SH-SY5Y (cell line): ENCODE measurements at regions not wholly inside any gene's neighbourhood (a gene's known extent, or its start where the extent isn't known, plus 50 kb on each side); places are given as distances from the start of the nearest gene placed in this dataset.

Source experiments
- GATA2 ChIP-seq: IDR thresholded peaks from 2 replicates; pipeline ENCODE4 v1.6.1; 2011; ENCODE audit warnings: mild to moderate bottlenecking, low read depth, low read length
- GATA3 ChIP-seq: IDR thresholded peaks from 2 replicates; pipeline ENCODE4 v1.6.1; 2011; ENCODE audit warnings: low read depth, mild to moderate bottlenecking, low read length, moderate library complexity

DNA sequence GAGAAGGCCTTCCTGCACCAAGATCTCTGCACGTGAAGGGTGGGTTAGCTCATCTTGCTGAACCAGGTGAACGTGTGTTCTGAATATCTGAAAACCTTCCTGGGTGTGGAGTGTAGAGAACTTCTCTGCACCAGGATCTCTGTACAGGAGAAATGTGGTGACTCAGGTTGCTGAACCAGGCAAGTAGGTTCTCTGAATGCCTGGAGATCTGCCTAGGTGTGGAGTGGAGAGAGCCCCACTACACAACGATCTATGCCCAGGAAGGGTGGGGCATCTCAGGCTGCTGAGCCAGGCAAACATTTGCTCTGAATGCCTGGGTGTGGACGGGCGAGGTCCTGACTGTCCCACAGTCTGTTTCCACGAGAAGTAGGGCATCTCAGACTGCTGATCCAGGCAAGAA lies 1002.3 kb upstream of the KCND2 start:
- no peak for TF ChIP-seq GATA2
- no peak for TF ChIP-seq GATA3

DNA sequence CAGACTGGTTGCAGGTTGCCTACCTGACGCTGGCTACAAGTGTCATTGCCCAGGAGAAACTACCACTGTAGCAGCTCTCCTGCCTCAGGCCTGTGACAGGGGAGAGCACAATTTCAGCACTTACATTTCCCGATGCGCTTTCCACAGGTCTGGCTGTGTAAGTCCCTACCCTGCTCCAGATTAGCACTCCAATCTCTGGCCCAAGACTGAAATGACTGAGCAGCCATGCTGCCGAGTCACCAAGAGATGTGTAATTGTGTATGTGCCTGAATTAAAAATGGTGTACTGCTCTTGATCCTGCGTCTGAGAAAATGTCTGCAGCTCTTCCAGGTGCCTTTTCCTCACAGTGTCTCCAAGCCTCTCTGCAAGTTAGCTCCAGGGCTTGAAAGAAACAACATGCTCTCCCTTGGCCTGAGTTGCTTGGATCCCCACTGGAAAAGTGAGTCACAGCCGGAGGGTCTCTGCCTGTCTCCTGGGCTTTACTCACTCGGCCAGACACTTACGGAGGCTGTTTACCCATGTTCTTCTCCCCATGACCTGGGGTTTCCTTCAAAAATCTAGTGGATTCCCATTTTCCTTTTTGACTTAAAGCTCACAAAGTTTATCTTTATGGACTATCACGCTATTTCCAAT lies 1001.7 kb upstream of the KCND2 start:
- TF ChIP-seq GATA2 (no peak), GATA3 (no peak)

DNA sequence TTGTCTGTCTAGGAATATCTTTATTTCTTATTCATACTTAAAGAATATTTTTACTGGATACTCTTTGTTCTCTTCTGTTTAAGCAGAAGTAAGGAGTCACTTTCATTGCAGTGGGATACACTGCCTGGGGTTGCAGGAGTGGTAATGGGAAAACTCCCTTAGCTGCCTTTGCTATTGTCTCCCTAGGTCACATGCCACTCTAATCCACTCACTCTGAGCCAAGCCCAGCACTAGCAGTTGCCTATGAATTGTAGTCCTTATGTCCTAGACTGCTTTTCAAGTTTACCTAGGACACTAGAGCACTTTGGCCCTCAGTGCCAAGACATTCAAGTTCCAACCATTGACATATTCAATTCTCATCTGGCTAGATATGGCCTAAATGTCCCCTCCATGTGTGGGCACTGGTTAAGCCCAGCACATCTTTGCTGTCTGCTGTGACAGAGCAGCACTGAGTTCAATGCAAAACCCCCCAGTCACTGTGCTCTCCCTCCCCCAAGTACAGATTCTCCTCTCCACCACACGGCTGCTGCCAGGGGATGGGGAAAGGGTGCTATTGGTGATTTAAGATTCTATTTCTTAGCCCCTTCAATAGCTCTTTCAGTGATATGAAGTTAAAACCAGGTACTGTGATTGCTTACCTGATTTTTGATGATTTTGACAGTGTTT lies 991.7 kb upstream of the KCND2 start:
- no peak for TF ChIP-seq GATA2
- no peak for TF ChIP-seq GATA3

DNA sequence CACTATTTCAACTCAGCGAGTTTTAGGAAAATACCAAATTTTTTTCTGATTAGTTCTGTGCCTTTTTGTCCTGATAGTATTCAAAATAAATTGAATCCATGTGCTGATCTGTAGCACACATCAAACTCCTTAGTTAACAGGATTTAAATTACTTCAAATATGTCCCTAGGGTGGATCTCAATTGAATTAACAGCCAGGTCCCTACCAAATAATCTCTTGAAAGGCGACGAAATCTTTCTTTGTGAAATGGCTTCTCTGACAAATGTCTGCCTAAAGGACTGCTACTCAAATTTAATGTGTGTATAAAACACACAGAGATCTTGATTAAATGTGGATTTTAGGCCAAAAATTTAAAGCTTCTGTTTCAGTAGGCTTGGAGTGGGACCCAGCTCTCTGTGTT lies 989.6 kb upstream of the KCND2 start:
- no peak; the same call in 1 of the 2 replicates for TF ChIP-seq GATA2
- peak; percentile 56 for TF ChIP-seq GATA3

DNA sequence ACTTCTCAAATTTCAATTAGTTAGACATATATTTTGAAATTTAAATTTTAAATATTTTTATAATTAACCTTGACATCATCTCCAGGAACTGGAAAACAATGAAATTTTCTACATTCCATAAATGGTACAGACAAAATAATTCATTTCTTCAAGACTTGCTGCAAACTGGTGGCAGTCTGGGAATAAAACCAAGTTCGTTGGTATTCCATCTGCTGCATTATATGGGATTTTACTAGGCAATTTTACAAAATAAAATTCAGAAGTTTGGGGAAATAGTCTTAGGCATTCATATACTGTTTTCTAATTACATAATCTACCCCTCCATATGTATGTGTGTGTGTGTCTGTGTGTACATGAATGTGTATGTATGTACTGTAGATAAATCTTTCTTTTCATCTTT lies 984.6 kb upstream of the KCND2 start:
- TF ChIP-seq GATA2 (no peak), GATA3 (no peak)

DNA sequence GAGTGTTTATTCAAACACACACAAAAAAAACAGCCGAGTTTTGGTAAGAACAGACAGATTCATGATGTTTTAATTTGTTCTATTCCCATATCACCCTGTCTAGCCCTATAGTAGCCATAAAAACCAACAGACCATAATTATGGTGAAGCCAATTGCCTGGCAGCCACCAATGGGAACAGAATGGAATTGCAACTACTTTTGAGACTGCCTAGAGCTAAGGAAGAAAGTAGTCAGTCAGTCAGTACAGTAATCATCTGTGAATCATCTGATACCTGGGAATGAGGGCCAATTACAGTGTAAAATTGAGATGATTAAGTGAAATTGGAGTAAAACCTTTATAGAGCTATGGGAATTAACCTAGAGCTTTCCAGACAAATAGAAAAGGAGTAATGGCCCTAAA lies 952.7 kb upstream of the KCND2 start:
- TF ChIP-seq GATA3 (no peak), GATA2 (no peak)

DNA sequence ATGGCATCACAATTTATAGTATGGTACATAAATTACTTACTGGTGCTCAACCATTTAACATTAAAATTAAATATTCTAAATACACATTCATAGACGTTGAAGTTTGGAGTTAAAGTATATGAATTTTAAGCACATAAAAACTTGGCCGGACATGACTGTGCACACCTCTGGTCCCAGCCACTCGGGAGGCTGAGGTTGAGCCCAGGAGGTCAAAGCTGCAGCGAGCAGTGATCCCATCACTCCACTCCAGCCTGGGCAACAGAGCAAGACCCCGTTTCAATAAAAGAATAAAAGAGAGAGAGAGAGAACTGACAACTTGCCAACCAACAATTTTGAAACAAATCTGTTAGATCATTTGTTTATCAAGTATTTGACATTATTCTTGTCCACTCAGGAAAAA lies 943.3 kb upstream of the KCND2 start:
- TF ChIP-seq GATA2, result no peak
- TF ChIP-seq GATA3, result no peak

DNA sequence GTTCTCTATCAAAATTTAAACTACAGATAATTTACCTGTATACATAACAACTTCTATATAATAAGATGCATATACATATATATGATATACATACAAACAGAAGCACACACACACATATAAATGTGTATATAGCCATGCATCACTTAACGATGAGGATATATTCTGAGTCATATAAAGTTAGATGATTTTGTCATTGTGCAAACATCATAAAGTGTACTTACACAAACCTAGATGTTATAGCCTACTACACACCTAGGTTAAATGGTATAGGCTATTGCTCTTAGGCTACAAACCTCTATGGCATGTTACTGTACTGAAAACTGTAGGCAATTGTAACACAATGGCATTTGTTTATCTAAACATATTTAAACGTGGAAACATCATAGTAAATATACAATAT lies 937.6 kb upstream of the KCND2 start:
- TF ChIP-seq GATA2 (no peak), GATA3 (no peak)

DNA sequence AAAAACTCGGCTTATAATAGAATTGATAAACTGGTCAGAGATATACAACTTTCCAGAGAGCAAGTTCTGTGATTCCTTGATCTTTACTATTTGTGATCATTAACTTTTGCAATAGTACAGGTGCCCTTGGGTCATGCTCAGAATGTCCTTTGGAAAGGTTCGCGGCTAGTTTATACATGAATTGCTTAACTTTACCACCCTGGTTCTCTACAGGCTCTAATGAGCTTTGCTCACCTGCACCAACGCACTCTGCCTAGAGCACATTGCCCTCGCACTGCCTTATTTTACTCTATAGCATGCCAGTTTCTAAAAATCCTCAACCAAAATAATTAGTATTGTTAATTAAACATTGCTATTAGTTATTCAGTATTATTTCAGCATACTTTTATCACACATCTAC lies 931.2 kb upstream of the KCND2 start:
- TF ChIP-seq GATA3 (no peak), GATA2 (no peak)

DNA sequence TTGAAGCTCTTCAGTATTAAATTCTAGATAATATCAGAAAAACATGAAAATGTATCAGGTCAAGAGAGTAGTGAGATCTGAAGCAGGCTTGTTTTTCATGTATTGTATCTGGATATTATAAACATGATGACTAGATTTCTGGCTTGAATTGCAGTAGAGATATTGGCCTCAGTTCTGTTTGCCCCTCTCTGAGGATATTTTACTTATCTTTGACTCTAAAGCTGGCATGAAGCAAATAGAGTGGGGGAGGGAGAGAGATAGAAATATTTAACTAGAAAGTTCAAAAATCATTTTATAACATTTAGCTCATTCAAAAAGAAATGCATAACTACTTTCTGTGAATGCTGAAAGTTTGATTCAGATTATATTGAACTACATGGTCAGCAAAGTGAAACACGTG lies 929.7 kb upstream of the KCND2 start:
- TF ChIP-seq GATA3 (no peak), GATA2 (no peak)

DNA sequence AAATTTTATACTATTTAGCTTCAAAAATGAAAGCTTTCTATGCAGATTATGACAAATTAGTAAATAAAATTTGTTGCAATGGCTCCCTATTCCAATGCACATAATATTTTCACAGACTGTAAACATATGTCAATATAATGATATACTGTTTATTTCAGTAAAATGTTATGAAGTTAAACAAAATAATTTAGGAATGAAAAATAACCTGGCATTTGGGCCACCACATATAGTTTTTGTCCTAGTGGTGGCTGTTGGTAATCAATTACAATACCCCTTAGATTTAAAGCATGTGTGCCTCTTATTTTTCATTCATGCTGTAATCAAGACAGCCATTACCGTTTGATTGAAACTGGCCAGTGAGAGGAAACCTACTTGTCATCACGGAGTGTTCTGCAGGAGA lies 928.5 kb upstream of the KCND2 start:
- TF ChIP-seq GATA3 (no peak), GATA2 (no peak)

DNA sequence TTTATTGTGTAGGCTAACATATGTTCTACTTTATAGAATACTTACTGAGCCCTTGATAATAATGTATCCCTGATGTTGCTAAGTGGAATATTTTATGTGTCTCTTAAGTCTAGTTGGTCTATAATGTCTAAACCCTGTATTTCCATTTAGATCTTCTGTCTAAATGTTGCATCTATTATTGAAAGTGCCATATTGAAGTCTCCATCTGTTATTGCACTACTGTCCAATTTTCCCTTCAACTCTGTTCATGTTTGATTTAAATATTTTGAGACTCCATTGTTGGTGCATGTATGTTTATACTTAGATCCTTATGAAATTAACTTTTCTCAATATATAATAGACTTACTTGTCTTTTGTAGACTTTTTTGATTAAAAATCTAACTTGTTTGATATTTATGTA lies 924.5 kb upstream of the KCND2 start:
- TF ChIP-seq GATA2 (no peak), GATA3 (no peak)

DNA sequence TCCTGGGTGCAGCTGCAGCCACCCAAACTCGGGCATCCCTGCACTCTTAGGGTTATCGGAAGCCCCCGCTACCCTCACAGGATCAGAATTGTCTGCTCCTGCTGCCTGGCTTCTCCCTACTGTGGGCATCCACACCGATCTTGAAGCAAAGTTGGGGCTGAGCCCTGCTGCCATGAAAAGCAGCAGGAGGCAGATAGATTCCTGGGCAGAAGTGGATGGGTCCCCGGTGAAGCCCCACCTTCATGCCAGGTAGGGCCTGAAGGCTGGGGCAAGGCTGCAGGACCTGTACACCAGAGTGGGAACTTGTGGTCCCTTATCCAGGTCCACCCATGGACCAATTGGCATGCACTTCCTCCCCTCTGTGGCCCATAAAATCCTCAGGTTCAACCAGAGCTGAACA lies 922.6 kb upstream of the KCND2 start:
- no peak for TF ChIP-seq GATA2
- TF ChIP-seq GATA3, result no peak

DNA sequence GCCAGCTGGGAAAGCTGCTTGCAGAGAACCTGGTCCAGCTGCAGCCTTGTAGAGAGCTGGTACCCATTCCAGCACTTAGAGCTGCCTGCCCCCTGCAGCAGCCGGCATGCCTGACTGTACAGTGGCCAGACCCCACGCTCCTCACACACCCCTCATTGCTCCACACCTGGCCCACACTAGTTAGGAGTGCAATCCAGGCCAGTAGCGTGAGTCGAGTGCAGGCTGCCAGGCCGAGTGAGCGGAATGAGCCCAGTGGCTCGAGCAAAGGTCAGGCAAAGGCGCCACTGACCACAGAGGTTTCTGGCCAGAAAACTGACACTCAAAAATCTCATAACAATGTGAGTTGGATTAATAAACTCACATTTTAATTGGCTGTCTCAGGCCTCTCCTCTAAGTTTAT lies 921.7 kb upstream of the KCND2 start:
- TF ChIP-seq GATA3 (no peak), GATA2 (no peak)

DNA sequence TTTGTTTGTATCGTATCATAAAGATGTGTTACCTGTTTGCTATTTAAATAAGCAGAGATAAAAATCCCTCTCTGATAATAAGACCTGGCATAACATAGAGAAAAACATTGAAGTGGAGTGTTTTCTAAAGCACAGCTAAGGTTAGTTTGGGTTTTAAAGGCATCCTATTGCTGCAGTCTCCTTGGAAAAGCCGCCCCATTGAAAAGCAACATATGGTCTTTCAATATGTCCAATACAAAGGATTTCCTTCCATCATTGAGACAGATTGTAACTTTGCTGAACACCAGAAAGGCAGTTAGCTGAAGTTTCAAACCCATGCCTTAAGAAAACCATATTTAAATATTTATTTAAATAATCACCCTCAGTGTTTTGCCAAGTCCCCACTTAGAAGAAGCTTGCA lies 898.5 kb upstream of the KCND2 start:
- no peak for TF ChIP-seq GATA3
- TF ChIP-seq GATA2, result no peak
